HepG2 (cell line): ENCODE measurements at regions not wholly inside any gene's neighbourhood (a gene's known extent, or its start where the extent isn't known, plus 50 kb on each side); places are given as distances from the start of the nearest gene placed in this dataset.
A peak's percentile ranks its signal among the peaks of the same experiment; 100 is the strongest.

ENCODE experiments used
- ARNTL ChIP-seq: sonication (generic); formaldehyde crosslinking; IDR thresholded peaks from 2 replicates; pipeline ENCODE4 v1.4.0; 2020; ENCODE audit warnings: mild to moderate bottlenecking, missing genetic modification reagents
- CHD2 ChIP-seq: IDR thresholded peaks from 2 replicates; pipeline ENCODE4 v1.6.1; 2011; ENCODE audit warnings: low read depth, low read length, improper control_type of control experiment
- NCOA5 ChIP-seq: sonication (generic); formaldehyde crosslinking; IDR thresholded peaks from 2 replicates; pipeline ENCODE4 v1.4.0; 2020; ENCODE audit warnings: missing genetic modification reagents
- NRL ChIP-seq: sonication (generic); formaldehyde crosslinking; IDR thresholded peaks from 2 replicates; pipeline ENCODE4 v1.5.0; 2020; ENCODE audit warnings: missing genetic modification reagents, mild to moderate bottlenecking, moderate library complexity, borderline replicate concordance
- PAF1 ChIP-seq: IDR thresholded peaks from 2 replicates; pipeline ENCODE4 v1.6.1; 2016; ENCODE audit warnings: missing genetic modification reagents, missing compliant biosample characterization
- RARA ChIP-seq: IDR thresholded peaks from 2 replicates; pipeline ENCODE4 v1.6.1; 2016; ENCODE audit warnings: missing genetic modification reagents, missing compliant biosample characterization
- ZNF17 ChIP-seq: sonication (generic); formaldehyde crosslinking; IDR thresholded peaks from 2 replicates; pipeline ENCODE4 v1.5.0; 2020; ENCODE audit warnings: mild to moderate bottlenecking, missing genetic modification reagents
- ZNF331 ChIP-seq: sonication (generic); formaldehyde crosslinking; IDR thresholded peaks from 2 replicates; pipeline ENCODE4 v1.4.0; 2020; ENCODE audit warnings: missing genetic modification reagents
- ZNF441 ChIP-seq: sonication (generic); formaldehyde crosslinking; IDR thresholded peaks from 2 replicates; pipeline ENCODE4 v1.7.0; 2021; ENCODE audit warnings: missing genetic modification reagents, borderline replicate concordance
- ZNF564 ChIP-seq: sonication (generic); formaldehyde crosslinking; IDR thresholded peaks from 2 replicates; pipeline ENCODE4 v1.8.1; 2023; ENCODE audit warnings: mild to moderate bottlenecking, missing genetic modification reagents
- ZNF878 ChIP-seq: sonication (generic); formaldehyde crosslinking; IDR thresholded peaks from 2 replicates; pipeline ENCODE4 v1.8.1; 2023; ENCODE audit warnings: mild to moderate bottlenecking, missing genetic modification reagents, moderate library complexity
- ZZZ3 ChIP-seq: sonication (generic); formaldehyde crosslinking; IDR thresholded peaks from 2 replicates; pipeline ENCODE4 v1.4.0; 2020; ENCODE audit warnings: missing genetic modification reagents, mild to moderate bottlenecking, borderline replicate concordance
- TF ChIP-seq, protein P1 (sequence below): sonication (generic); formaldehyde crosslinking; IDR thresholded peaks from 2 replicates; pipeline ENCODE4 v1.4.0; 2020; ENCODE audit warnings: missing genetic modification reagents
- TF ChIP-seq, protein P2 (sequence below): IDR thresholded peaks from 2 replicates; pipeline ENCODE4 v1.6.1; 2016
- TF ChIP-seq, protein P3 (sequence below): IDR thresholded peaks from 2 replicates; pipeline ENCODE4 v1.6.1; 2012; ENCODE audit warnings: low read length, improper control_type of control experiment
- TF ChIP-seq, protein P4 (sequence below): sonication (generic); formaldehyde crosslinking; IDR thresholded peaks from 2 replicates; pipeline ENCODE4 v1.4.0; 2020; ENCODE audit warnings: missing genetic modification reagents
- TF ChIP-seq, protein P5 (sequence below): sonication (generic); formaldehyde crosslinking; IDR thresholded peaks from 2 replicates; pipeline ENCODE4 v1.4.0; 2020; ENCODE audit warnings: mild to moderate bottlenecking, missing genetic modification reagents
- TF ChIP-seq, protein P6 (sequence below): sonication (generic); formaldehyde crosslinking; IDR thresholded peaks from 2 replicates; pipeline ENCODE4 v1.5.0; 2020; ENCODE audit warnings: missing genetic modification reagents

DNA sequence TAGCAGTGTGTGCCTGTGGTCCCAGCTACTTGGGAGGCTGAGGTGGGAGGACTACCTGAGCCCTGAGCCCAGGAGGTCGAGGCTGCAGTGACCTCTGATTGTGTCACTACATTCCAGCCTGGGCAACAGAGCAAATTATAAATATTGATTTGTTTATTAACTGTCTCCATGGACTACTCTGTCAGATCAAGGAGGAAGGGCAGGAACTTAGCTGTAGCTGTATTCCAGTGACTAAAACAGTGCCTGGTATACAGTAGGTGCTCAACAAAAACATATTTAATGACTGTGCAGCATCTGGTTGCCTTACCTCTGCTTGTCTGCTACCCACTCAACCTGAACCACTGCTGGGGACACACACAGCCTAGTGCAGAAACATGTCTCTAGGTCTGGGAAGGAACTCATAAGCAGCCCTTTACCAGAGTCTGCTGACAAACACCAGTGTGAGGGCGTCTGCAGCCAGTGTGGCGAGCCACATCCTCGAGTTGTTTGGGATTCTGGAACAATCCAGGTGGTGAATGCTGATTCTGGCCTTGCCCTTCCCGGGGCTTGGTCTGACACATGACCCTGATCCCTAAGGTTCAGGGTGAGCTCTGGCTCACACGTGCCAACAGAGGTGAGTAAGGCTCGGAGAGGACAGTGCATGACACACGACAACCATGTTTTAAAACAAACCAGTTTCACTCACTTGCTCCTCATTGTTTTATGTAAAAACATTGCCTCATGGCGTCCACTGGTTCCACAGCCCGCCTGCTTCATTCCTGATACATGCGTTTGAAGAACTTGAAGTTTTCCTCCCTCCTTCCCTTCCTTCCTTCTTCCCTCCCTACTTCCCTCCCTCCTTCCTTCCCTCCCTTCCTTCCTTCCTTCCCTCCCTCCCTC lies 117.9 kb upstream of the ZNF217 start (continued):
- TF ChIP-seq, protein P1, sequence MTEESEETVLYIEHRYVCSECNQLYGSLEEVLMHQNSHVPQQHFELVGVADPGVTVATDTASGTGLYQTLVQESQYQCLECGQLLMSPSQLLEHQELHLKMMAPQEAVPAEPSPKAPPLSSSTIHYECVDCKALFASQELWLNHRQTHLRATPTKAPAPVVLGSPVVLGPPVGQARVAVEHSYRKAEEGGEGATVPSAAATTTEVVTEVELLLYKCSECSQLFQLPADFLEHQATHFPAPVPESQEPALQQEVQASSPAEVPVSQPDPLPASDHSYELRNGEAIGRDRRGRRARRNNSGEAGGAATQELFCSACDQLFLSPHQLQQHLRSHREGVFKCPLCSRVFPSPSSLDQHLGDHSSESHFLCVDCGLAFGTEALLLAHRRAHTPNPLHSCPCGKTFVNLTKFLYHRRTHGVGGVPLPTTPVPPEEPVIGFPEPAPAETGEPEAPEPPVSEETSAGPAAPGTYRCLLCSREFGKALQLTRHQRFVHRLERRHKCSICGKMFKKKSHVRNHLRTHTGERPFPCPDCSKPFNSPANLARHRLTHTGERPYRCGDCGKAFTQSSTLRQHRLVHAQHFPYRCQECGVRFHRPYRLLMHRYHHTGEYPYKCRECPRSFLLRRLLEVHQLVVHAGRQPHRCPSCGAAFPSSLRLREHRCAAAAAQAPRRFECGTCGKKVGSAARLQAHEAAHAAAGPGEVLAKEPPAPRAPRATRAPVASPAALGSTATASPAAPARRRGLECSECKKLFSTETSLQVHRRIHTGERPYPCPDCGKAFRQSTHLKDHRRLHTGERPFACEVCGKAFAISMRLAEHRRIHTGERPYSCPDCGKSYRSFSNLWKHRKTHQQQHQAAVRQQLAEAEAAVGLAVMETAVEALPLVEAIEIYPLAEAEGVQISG, result no peak
- no peak for TF ChIP-seq ZZZ3
- no peak for TF ChIP-seq CHD2
- TF ChIP-seq, protein P2, sequence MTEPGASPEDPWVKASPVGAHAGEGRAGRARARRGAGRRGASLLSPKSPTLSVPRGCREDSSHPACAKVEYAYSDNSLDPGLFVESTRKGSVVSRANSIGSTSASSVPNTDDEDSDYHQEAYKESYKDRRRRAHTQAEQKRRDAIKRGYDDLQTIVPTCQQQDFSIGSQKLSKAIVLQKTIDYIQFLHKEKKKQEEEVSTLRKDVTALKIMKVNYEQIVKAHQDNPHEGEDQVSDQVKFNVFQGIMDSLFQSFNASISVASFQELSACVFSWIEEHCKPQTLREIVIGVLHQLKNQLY (CRISPR knock-in tag), result 0 out of 2 replicates have a peak, but pooled peaks have one; percentile 39
- TF ChIP-seq ZNF564 (CRISPR knock-in tag), result no peak
- TF ChIP-seq, protein P3, sequence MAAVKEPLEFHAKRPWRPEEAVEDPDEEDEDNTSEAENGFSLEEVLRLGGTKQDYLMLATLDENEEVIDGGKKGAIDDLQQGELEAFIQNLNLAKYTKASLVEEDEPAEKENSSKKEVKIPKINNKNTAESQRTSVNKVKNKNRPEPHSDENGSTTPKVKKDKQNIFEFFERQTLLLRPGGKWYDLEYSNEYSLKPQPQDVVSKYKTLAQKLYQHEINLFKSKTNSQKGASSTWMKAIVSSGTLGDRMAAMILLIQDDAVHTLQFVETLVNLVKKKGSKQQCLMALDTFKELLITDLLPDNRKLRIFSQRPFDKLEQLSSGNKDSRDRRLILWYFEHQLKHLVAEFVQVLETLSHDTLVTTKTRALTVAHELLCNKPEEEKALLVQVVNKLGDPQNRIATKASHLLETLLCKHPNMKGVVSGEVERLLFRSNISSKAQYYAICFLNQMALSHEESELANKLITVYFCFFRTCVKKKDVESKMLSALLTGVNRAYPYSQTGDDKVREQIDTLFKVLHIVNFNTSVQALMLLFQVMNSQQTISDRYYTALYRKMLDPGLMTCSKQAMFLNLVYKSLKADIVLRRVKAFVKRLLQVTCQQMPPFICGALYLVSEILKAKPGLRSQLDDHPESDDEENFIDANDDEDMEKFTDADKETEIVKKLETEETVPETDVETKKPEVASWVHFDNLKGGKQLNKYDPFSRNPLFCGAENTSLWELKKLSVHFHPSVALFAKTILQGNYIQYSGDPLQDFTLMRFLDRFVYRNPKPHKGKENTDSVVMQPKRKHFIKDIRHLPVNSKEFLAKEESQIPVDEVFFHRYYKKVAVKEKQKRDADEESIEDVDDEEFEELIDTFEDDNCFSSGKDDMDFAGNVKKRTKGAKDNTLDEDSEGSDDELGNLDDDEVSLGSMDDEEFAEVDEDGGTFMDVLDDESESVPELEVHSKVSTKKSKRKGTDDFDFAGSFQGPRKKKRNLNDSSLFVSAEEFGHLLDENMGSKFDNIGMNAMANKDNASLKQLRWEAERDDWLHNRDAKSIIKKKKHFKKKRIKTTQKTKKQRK, result no peak
- TF ChIP-seq, protein P4, sequence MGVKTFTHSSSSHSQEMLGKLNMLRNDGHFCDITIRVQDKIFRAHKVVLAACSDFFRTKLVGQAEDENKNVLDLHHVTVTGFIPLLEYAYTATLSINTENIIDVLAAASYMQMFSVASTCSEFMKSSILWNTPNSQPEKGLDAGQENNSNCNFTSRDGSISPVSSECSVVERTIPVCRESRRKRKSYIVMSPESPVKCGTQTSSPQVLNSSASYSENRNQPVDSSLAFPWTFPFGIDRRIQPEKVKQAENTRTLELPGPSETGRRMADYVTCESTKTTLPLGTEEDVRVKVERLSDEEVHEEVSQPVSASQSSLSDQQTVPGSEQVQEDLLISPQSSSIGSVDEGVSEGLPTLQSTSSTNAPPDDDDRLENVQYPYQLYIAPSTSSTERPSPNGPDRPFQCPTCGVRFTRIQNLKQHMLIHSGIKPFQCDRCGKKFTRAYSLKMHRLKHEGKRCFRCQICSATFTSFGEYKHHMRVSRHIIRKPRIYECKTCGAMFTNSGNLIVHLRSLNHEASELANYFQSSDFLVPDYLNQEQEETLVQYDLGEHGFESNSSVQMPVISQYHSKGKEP (CRISPR knock-in tag), result no peak
- no peak; the same call in 1 of the 2 replicates for TF ChIP-seq ZNF878 (CRISPR knock-in tag)
- TF ChIP-seq NCOA5 (CRISPR knock-in tag), result no peak
- peak; percentile 35 for TF ChIP-seq ZNF331 (CRISPR knock-in tag)
- 0 out of 2 replicates have a peak, but pooled peaks have one; percentile 52 for TF ChIP-seq NRL
- peak; percentile 82 for TF ChIP-seq RARA (CRISPR knock-in tag)
- no peak for TF ChIP-seq PAF1 (CRISPR knock-in tag)
- no peak for TF ChIP-seq ZNF17 (CRISPR knock-in tag)
- TF ChIP-seq, protein P5, sequence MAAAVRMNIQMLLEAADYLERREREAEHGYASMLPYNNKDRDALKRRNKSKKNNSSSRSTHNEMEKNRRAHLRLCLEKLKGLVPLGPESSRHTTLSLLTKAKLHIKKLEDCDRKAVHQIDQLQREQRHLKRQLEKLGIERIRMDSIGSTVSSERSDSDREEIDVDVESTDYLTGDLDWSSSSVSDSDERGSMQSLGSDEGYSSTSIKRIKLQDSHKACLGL (CRISPR knock-in tag), result peak; percentile 68; the same call in 1 of the 2 replicates
- TF ChIP-seq, protein P6, sequence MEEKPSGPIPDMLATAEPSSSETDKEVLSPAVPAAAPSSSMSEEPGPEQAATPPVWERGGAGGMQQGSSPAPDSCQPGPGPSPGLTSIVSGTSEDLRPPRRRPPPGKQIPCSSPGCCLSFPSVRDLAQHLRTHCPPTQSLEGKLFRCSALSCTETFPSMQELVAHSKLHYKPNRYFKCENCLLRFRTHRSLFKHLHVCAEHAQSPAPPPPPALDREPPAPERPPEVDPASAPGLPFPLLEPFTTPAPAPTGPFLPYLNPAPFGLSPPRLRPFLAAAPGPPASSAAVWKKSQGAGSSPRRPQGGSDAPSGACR (CRISPR knock-in tag), result no peak
- TF ChIP-seq ARNTL (CRISPR knock-in tag), result peak; percentile 84
- TF ChIP-seq ZNF441 (CRISPR knock-in tag), result 0 out of 2 replicates have a peak, but pooled peaks have one; percentile 2
